Tibial artery (tissue), 4 donors: ENCODE measurements at regions not wholly inside any gene's neighbourhood (a gene's known extent, or its start where the extent isn't known, plus 50 kb on each side); places are given as distances from the start of the nearest gene placed in this dataset.

Experiments
- DNase-seq, 2 donors: peaks; one replicate each; pipeline ENCODE4 v3.0.0-alpha.2; 2019
- H3K27ac ChIP-seq, 2 donors: fragments of 200-600 bp; sonication (generic) in 1 of 2; 1 replicate in 1 of 2; 2 replicates in 1 of 2; pipeline ENCODE4 v1.5.1; 2018 to 2019; ENCODE audit warnings: mild to moderate bottlenecking in 1 of 2
- H3K27me3 ChIP-seq, 2 donors: fragments of 200-600 bp; sonication (generic) in 1 of 2; one replicate each; pipeline versions ENCODE4 v1.5.1 to v1.6.0; 2016 to 2019
- H3K36me3 ChIP-seq, 3 donors: fragments of 200-600 bp; sonication (generic) in 2 of 3; one replicate each; pipeline ENCODE4 v1.5.1; 2016 to 2019; ENCODE audit warnings: mild to moderate bottlenecking in 2 of 3
- H3K4me1 ChIP-seq, 4 donors: fragments of 200-600 bp; sonication (generic) in 2 of 4; 1 replicate in 3 of 4; 2 replicates in 1 of 4; pipeline ENCODE4 v1.5.1; 2016 to 2019
- H3K4me3 ChIP-seq, 2 donors: fragments of 200-600 bp; sonication (generic) in 1 of 2; 1 replicate in 1 of 2; 2 replicates in 1 of 2; pipeline ENCODE4 v1.5.1; 2018 to 2019; ENCODE audit warnings: mild to moderate bottlenecking in 2 of 2
- H3K9me3 ChIP-seq, 3 donors: fragments of 200-600 bp; sonication (generic) in 1 of 3; one replicate each; pipeline ENCODE4 v1.5.1; 2016 to 2019
- CTCF ChIP-seq, 2 experiments: fragments of 200-600 bp in 1 of 2; fragments of 450-650 bp in 1 of 2; IDR thresholded peaks; one replicate each; pipeline ENCODE4 v1.5.1; 2017 to 2019; ENCODE audit warnings: antibody characterized with exemption in 2 of 2, mild to moderate bottlenecking in 1 of 2, moderate library complexity in 1 of 2
- intact Hi-C: fragments of 100-400 bp; cut with DNase I; formaldehyde crosslinking; loops from one replicate; pipeline ENCODE4 v1.15.0; 2023; ENCODE audit warnings: low total_unique reads

DNA sequence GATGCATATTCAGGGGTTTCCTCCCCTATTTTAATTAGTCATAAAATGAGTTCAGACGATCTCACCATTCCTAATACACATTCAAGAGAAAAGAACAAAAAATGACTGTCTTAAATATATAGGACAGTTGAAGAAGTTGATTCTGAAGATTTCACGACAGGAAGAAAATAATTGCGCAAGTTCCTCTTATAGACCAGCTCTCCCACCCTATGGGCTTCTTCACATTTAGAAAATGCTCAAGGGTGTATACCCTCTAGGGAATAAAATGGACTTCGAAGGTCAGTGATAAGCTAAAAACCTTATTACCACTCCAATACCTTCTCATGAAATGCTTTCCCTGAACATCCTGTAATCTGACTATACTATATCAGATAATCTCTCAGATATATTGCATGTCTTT is 149.2 kb upstream of the TEX13C start:
- intact Hi-C loops = no loop called here
- Histone ChIP-seq H3K4me3 (no peak overlapping the region), H3K4me1 (no peaks in the 10 kb centered on the region), H3K27ac (no peak overlapping the region), H3K9me3 (no peaks in the 10 kb centered on the region), H3K27me3 (no peaks in the 10 kb centered on the region), H3K36me3 (no peaks in the 10 kb centered on the region)
- no peak for DNase-seq
- TF ChIP-seq CTCF (IDR thresholded peaks at IDR 0.05) = no peak

- no peaks in the 10 kb centered on the region for H3K4me1 ChIP-seq
- H3K36me3 ChIP-seq = no peaks in the 10 kb centered on the region
- H3K27ac ChIP-seq = no peak overlapping the region
- no peak for DNase-seq
- H3K27me3 ChIP-seq = no peaks in the 10 kb centered on the region
- intact Hi-C loops = no loop called here
- H3K4me3 ChIP-seq = no peak overlapping the region
- no peaks in the 10 kb centered on the region for H3K9me3 ChIP-seq
- TF ChIP-seq CTCF (IDR thresholded peaks at IDR 0.05) = no peak
Measured at GRCh38 chrX:125172531-125172930, 147.1 kb upstream of the TEX13C start.

GRCh38 chrX:125175991-125176584 is 143.6 kb upstream of the TEX13C start:
- Histone ChIP-seq H3K27me3 (no peaks in the 10 kb centered on the region), H3K36me3 (no peaks in the 10 kb centered on the region), H3K4me1 (no peaks in the 10 kb centered on the region), H3K9me3 (no peaks in the 10 kb centered on the region), H3K27ac (no peak overlapping the region), H3K4me3 (no peak overlapping the region)
- DNase-seq = no peak
- intact Hi-C loops = no loop called here
- no peak for TF ChIP-seq CTCF (IDR thresholded peaks at IDR 0.05)

DNA sequence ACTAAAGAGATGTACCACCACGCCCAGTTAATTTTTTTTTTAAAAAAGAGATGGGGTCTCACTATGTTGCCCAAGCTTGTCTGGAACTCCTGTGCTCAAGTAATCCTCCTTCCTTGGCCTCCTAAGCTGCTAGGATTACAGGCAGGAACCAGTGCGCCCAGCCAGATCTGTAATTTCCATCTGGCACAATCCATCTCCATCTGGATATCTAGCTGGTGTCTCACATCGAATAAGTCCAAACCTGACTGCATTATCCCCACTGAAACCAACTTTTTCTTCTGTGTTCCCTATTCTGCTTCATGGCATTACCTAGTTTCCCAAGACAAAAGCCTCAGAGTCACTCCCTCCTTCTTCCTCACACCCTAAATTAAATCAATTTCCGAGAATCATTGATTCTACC is 125.8 kb upstream of the TEX13C start:
- no peak overlapping the region for H3K27ac ChIP-seq
- no peaks in the 10 kb centered on the region for H3K9me3 ChIP-seq
- TF ChIP-seq CTCF (IDR thresholded peaks at IDR 0.05) = no peak
- H3K4me1 ChIP-seq = no peaks in the 10 kb centered on the region
- intact Hi-C loops = no loop called here
- H3K36me3 ChIP-seq = no peaks in the 10 kb centered on the region
- no peak for DNase-seq
- H3K4me3 ChIP-seq = no peak overlapping the region
- H3K27me3 ChIP-seq = no peaks in the 10 kb centered on the region

DNA sequence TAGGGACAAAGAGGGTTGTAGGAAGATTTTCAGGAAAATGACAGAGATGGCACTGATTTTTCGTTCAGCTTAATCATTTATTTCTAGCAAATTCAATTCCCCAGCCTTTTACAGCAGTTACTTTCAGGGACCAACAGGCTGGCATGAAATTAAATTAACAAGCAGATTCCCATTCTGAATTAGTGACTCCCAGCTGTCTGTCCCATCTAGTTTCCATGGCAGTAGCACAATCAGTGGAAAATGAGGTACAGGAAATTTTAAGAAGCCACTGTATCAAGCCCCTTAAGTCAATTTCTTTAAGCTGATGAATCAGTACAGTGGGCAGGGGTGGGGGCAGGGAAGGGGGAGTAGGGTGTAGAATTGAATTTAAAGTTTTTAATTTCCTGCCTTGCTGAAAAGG is 121.1 kb upstream of the TEX13C start:
- TF ChIP-seq CTCF (IDR thresholded peaks at IDR 0.05) = no peak
- H3K4me3 ChIP-seq = no peak overlapping the region
- no peaks in the 10 kb centered on the region for H3K4me1 ChIP-seq
- H3K36me3 ChIP-seq = no peaks in the 10 kb centered on the region
- DNase-seq = no peak
- H3K9me3 ChIP-seq = no peaks in the 10 kb centered on the region
- intact Hi-C loops = no loop called here
- H3K27ac ChIP-seq = no peak overlapping the region
- no peaks in the 10 kb centered on the region for H3K27me3 ChIP-seq
